Uterus (tissue), 3 donors: ENCODE measurements at regions not wholly inside any gene's neighbourhood (a gene's known extent, or its start where the extent isn't known, plus 50 kb on each side); places are given as distances from the start of the nearest gene placed in this dataset.

Source experiments
- DNase-seq, 2 donors: peaks; one replicate each; pipeline ENCODE4 v3.0.0-alpha.2; 2019 to 2020
- H3K27ac ChIP-seq, 2 donors: fragments of 200-600 bp; sonication (generic); 1 replicate in 1 of 2; 2 replicates in 1 of 2; pipeline ENCODE4 v1.5.1; 2016 to 2018
- H3K27me3 ChIP-seq, 2 donors: fragments of 200-600 bp; sonication (generic); one replicate each; pipeline ENCODE4 v1.5.1; 2018 to 2019; ENCODE audit warnings: control low read depth in 1 of 2
- H3K36me3 ChIP-seq, 2 donors: fragments of 200-600 bp; sonication (generic); one replicate each; pipeline ENCODE4 v1.5.1; 2019; ENCODE audit warnings: control low read depth in 1 of 2
- H3K4me1 ChIP-seq, 2 donors: fragments of 200-600 bp; sonication (generic); one replicate each; pipeline ENCODE4 v1.5.1; 2018 to 2019; ENCODE audit warnings: control low read depth in 1 of 2
- H3K4me3 ChIP-seq, 2 donors: fragments of 200-600 bp; sonication (generic); 1 replicate in 1 of 2; 2 replicates in 1 of 2; pipeline ENCODE4 v1.5.1; 2018 to 2019; ENCODE audit warnings: mild to moderate bottlenecking in 1 of 2
- H3K9me3 ChIP-seq, 2 donors: fragments of 200-600 bp; sonication (generic); one replicate each; pipeline ENCODE4 v1.5.1; 2019; ENCODE audit warnings: control low read depth in 1 of 2
- CTCF ChIP-seq, 4 experiments: fragments of 200-600 bp in 2 of 4; fragments of 450-650 bp in 2 of 4; sonication (generic) in 2 of 4; IDR thresholded peaks; one replicate each; pipeline ENCODE4 v1.5.1; 2016 to 2019; ENCODE audit warnings: antibody characterized with exemption in 4 of 4, mild to moderate bottlenecking in 2 of 4, moderate library complexity in 1 of 4
- POLR2A ChIP-seq, 2 donors: fragments of 450-650 bp; IDR thresholded peaks; one replicate each; pipeline ENCODE4 v1.6.1; 2016; ENCODE audit warnings: antibody characterized with exemption in 2 of 2, mild to moderate bottlenecking in 1 of 2, moderate library complexity in 1 of 2
- intact Hi-C: fragments of 100-400 bp; cut with DNase I; formaldehyde crosslinking; loops from one replicate; pipeline ENCODE4 v1.15.1; 2023; ENCODE audit warnings: low total_unique reads
- donor health status: DM: yes; HTN: yes; CAD: no.

GRCh38 chr14:62098357-62098756 lies 336.1 kb downstream of the SNAPC1 start:
- H3K27ac ChIP-seq, result no peak overlapping the region
- no peaks in the 10 kb centered on the region for H3K27me3 ChIP-seq
- no peak overlapping the region for H3K4me3 ChIP-seq
- no peak for DNase-seq
- no peaks in the 10 kb centered on the region for H3K36me3 ChIP-seq
- H3K9me3 ChIP-seq, result no peaks in the 10 kb centered on the region
- intact Hi-C loops, result no loop called here
- H3K4me1 ChIP-seq, result no peaks in the 10 kb centered on the region
- no peak for TF ChIP-seq POLR2A (IDR thresholded peaks at IDR 0.05)

GRCh38 chr14:62099091-62099490 lies 336.9 kb downstream of the SNAPC1 start:
- intact Hi-C loops, result no loop called here
- no peak for DNase-seq
- H3K27ac ChIP-seq, result no peak overlapping the region

GRCh38 chr14:62101189-62101588 lies 339.0 kb downstream of the SNAPC1 start:
- no peak overlapping the region for H3K4me3 ChIP-seq
- H3K27ac ChIP-seq, result no peak overlapping the region
- H3K36me3 ChIP-seq, result no peaks in the 10 kb centered on the region
- H3K4me1 ChIP-seq, result no peaks in the 10 kb centered on the region
- no peaks in the 10 kb centered on the region for H3K9me3 ChIP-seq
- no peaks in the 10 kb centered on the region for H3K27me3 ChIP-seq
- intact Hi-C loops, result no loop called here
- no peak for TF ChIP-seq POLR2A (IDR thresholded peaks at IDR 0.05)
- TF ChIP-seq CTCF (IDR thresholded peaks at IDR 0.05), result no peak
- no peak for DNase-seq

More at GRCh38 chr14:62099091-62099490, 336.9 kb downstream of the SNAPC1 start:
- no peak overlapping the region for H3K4me3 ChIP-seq
- TF ChIP-seq POLR2A (IDR thresholded peaks at IDR 0.05) (no peak), CTCF (IDR thresholded peaks at IDR 0.05) (no peak)
- H3K9me3 ChIP-seq, result no peaks in the 10 kb centered on the region
- H3K36me3 ChIP-seq, result no peaks in the 10 kb centered on the region
- no peaks in the 10 kb centered on the region for H3K27me3 ChIP-seq
- no peaks in the 10 kb centered on the region for H3K4me1 ChIP-seq

- Histone ChIP-seq H3K27ac (no peak overlapping the region), H3K4me1 (no peaks in the 10 kb centered on the region), H3K9me3 (no peaks in the 10 kb centered on the region), H3K27me3 (no peaks in the 10 kb centered on the region), H3K4me3 (no peak overlapping the region), H3K36me3 (no peaks in the 10 kb centered on the region)
- intact Hi-C loops, result no loop called here
- DNase-seq, result no peak
- TF ChIP-seq POLR2A (IDR thresholded peaks at IDR 0.05) (no peak), CTCF (IDR thresholded peaks at IDR 0.05) (no peak)
Measured at GRCh38 chr14:62101673-62102348, 339.6 kb downstream of the SNAPC1 start.

- Histone ChIP-seq H3K36me3 (no peaks in the 10 kb centered on the region), H3K9me3 (no peaks in the 10 kb centered on the region), H3K27me3 (no peaks in the 10 kb centered on the region), H3K4me3 (no peak overlapping the region), H3K4me1 (no peaks in the 10 kb centered on the region), H3K27ac (no peak overlapping the region)
- intact Hi-C loops, result no loop called here
- DNase-seq, result no peak
- TF ChIP-seq POLR2A (IDR thresholded peaks at IDR 0.05), result no peak
Measured at GRCh38 chr14:62102349-62102725, 340.1 kb downstream of the SNAPC1 start.

GRCh38 chr14:62103464-62103863 lies 341.2 kb downstream of the SNAPC1 start:
- intact Hi-C loops, result no loop called here

More at GRCh38 chr14:62103464-62103863, 341.2 kb downstream of the SNAPC1 start:
- H3K27ac ChIP-seq, result no peak overlapping the region
- DNase-seq, result no peak
- H3K9me3 ChIP-seq, result no peaks in the 10 kb centered on the region
- no peaks in the 10 kb centered on the region for H3K27me3 ChIP-seq
- H3K36me3 ChIP-seq, result no peaks in the 10 kb centered on the region
- H3K4me1 ChIP-seq, result no peaks in the 10 kb centered on the region
- TF ChIP-seq CTCF (IDR thresholded peaks at IDR 0.05) (no peak), POLR2A (IDR thresholded peaks at IDR 0.05) (no peak)
- no peak overlapping the region for H3K4me3 ChIP-seq
